DND-41 (cell line): ENCODE measurements at regions not wholly inside any gene's neighbourhood (a gene's known extent, or its start where the extent isn't known, plus 50 kb on each side); places are given as distances from the start of the nearest gene placed in this dataset.

Experiments used
- CTCF ChIP-seq: IDR thresholded peaks from 2 replicates; pipeline ENCODE4 v1.5.1; 2012; ENCODE audit warnings: borderline replicate concordance, low read length, moderate library complexity, mild to moderate bottlenecking; ENCODE audit not compliant: poor library complexity, severe bottlenecking; ENCODE audit errors: extremely low read depth
- EZH2 ChIP-seq: IDR thresholded peaks from 3 replicates; pipeline ENCODE4 v1.6.1; 2012; ENCODE audit warnings: borderline replicate concordance, low read depth, mild to moderate bottlenecking, moderate library complexity, low read length, inconsistent platforms; ENCODE audit not compliant: severe bottlenecking

- TF ChIP-seq CTCF, result no peak
- TF ChIP-seq EZH2, result no peak
These were observed 182.1 kb upstream of the ZRANB2 start for GRCh38 chr1:71262970-71263369.
